Liver (tissue), 3 donors: ENCODE measurements at regions not wholly inside any gene's neighbourhood (a gene's known extent, or its start where the extent isn't known, plus 50 kb on each side); places are given as distances from the start of the nearest gene placed in this dataset.

ENCODE experiments used
- SP1 ChIP-seq: IDR thresholded peaks from 2 replicates; pipeline ENCODE4 v1.6.1; 2018; ENCODE audit warnings: antibody characterized with exemption, mild to moderate bottlenecking
- YY1 ChIP-seq: IDR thresholded peaks from 2 replicates; pipeline ENCODE4 v1.6.1; 2016; ENCODE audit warnings: antibody characterized with exemption, mild to moderate bottlenecking
- TF ChIP-seq, protein P1 (sequence below): fragments of 150-350 bp; IDR thresholded peaks from 2 replicates; pipeline ENCODE4 v1.5.1; 2017; ENCODE audit warnings: improper control_type of control experiment, low read depth, low read length; ENCODE audit not compliant: missing input control
- donor health status: healthy.
- donor health status: healthy.

DNA sequence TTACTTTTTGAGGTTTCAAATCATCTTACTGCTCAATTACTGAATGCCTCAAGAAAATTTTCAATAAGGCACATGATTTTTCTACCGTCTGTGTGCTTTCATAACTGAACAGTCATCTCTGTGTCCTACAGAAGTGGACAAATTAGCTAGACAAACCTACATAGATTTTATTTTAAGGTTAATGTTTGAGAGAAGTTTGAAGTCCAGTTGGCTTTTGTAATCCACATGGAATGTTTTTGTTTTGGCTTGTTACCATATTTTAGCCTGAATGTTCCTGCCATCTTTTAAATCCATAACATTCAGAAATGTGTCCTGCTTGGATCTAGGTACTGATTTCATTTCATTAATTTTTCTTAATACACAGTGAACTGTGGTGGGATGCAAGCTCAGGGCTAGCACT lies 730.1 kb downstream of the IGSF11 start:
- TF ChIP-seq, protein P1, sequence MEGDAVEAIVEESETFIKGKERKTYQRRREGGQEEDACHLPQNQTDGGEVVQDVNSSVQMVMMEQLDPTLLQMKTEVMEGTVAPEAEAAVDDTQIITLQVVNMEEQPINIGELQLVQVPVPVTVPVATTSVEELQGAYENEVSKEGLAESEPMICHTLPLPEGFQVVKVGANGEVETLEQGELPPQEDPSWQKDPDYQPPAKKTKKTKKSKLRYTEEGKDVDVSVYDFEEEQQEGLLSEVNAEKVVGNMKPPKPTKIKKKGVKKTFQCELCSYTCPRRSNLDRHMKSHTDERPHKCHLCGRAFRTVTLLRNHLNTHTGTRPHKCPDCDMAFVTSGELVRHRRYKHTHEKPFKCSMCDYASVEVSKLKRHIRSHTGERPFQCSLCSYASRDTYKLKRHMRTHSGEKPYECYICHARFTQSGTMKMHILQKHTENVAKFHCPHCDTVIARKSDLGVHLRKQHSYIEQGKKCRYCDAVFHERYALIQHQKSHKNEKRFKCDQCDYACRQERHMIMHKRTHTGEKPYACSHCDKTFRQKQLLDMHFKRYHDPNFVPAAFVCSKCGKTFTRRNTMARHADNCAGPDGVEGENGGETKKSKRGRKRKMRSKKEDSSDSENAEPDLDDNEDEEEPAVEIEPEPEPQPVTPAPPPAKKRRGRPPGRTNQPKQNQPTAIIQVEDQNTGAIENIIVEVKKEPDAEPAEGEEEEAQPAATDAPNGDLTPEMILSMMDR, result no peak
- TF ChIP-seq YY1 (peak; percentile 79), SP1 (peak; percentile 26)
